GM18873 (cell line): ENCODE measurements at regions not wholly inside any gene's neighbourhood (a gene's known extent, or its start where the extent isn't known, plus 50 kb on each side); places are given as distances from the start of the nearest gene placed in this dataset.

Source experiments
- ATAC-seq: cut with Tn5 transposase; IDR thresholded peaks from one replicate; pipeline ENCODE4 v1.9.1; 2021; ENCODE audit warnings: mild to moderate bottlenecking, moderate library complexity, moderate number of reproducible peaks; ENCODE audit not compliant: unreplicated experiment, low FRiP score

DNA sequence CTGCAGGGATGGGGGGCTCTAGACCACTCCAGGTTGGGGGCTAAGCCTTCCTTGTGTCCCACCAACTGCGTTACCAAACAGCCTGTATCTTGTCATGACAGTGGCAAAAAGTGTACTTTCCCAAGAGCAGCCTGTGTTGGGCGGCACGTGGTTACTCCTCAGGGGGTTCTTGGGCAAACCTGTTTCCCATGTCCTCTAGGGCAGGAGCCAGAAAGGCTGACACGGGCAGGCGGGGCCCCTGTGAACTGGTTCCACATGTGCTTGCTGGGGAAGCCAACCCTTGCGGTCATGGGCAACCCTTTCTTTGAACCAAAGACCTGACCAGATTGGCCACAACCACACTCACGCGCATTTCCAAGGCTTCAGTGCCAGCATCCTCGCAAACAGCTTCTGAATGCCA is 228.5 kb downstream of the RBFOX3 start:
- no peak for ATAC-seq

DNA sequence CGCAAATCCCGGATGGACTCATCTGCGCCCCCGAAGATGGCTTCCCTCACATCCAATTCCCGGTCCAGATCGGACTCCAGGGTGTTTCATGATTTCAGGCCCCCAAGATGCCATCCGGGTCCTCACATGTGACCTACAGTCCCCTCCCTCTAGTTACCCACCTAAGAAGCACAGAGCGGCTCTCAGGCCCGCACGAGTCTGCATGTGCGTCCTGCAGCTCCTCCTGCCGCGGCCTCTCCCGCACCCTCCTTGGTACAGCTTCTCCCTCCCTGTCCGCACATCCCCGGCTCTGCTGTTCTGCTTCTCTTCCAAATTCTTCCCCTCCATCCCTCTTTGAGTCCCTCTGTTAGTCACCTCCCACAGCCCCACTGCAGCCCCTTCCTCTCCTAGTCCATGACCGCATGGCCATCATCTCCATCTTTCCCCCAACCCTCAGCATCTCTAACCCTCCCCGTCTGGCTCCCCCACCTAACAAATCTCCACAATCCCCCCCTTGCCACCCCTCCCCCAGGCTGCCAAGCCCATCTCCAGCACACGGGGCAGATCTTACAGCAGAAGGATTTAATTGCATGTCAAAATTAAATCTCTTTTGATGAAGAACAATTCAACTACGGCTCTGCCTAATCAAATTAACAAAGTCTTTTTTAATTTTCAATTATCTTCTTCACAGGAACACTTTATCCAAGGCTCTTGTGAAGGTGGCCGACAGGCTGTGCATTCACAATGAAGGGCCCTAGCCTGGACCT is 231.0 kb downstream of the RBFOX3 start:
- no peak for ATAC-seq

DNA sequence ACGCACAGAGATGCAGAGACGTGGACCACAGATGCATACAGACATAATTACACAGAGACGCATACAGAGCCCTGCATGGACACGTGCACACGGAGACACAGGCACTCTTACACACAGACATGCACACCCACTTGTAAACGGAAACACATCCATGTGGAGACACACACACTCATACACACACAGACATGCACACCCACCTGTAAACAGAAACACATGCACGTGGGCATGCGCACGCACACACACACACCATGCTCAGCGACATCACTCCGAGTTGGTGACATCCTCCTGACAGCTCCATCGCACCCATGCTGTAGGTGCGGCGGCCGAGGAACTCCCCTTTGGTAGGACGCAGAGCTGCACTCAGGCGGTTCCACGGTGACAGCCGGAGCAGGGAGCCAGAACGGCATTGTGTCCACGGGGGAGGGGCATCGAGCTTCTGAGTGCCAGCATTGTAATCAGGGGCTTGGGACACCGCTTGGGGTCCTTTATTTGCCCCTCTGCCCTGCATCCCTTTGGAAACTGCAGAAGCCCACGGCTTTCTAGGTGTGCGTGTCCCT is 233.5 kb downstream of the RBFOX3 start:
- no peak for ATAC-seq

DNA sequence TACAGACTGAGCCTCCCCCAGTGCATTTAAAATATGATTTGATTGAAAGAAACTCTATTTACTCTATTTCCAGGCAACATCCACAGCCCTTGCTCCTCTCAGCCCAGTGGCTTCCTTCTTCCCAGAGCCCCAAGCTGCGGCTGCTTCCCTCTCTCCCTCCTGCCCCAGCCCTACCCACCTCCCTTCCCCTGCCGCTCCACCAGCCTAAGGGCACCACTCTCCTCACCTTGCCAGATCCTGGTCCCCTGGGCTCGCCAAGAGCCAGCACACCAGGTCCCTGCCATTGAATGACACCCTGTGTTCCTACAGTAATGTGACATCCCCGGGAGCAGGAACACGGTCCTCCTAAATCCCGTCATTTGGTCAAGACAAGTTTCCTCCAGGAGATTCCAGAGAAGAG is 236.0 kb downstream of the RBFOX3 start:
- no peak for ATAC-seq

DNA sequence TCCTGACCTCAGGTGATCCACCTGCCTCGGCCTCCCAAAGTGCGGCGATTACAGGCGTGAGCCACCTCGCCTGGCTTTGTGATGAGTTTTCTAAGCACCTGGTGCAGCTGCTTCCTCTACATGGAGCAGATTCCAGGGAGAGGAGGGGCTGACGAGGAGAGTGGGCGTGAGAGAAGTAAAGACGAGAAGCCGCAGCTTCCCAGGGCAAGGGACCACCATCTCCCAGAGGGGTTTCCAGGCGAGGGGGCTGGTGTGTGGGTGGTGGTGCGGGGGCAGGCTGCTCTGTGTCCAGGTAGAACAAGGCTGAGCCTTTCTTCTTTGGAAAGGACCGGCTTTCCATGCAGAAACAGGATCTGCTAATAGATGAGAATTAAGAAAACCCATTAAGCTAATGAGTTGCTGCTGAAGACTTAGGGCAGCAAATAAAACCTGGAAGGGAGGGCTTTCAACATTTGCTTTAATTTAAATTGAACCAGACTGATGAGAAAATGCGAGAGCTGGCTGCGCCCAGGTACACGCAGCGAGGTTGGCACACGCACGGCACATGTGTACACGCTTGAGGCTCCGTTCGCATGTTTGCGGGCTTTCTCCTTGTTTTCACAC is 236.7 kb downstream of the RBFOX3 start:
- ATAC-seq = no peak

DNA sequence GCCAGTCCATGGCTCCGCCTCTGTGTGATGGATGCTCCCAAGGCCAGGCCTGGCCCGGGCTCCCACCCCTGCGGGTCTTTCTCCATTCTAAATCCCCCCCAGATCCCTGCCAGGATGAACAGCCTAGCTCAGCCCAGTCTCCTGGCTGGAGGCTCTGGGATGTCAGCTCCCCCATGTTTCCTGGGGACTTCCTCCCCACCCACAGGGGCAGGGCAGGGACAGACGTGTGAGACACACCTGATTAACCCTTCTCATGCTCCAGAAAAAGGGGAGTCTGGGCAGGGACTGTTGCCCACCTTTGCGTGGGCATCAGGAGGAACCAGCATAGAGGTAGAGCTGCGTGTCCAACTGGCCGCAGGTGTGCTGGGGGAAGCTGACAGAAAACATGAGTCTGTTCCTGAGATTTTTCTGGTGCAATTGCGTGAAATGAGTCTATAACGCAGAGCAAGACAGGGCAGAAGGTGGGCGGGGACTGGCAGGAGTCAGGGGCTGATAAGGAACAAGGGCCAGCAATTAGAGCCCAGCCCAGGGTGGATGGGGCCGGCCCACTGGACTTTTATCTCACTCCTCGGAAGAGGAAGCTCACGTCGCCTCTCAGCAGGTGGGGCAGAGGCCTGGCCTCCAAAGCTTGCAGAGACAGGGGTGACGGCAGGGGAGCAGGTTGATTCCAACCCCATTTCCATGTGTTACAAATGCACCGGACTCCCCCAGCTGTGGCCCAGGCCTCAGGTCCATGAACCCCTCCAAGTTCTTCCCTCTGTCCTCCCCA is 238.2 kb downstream of the RBFOX3 start:
- no peak for ATAC-seq

DNA sequence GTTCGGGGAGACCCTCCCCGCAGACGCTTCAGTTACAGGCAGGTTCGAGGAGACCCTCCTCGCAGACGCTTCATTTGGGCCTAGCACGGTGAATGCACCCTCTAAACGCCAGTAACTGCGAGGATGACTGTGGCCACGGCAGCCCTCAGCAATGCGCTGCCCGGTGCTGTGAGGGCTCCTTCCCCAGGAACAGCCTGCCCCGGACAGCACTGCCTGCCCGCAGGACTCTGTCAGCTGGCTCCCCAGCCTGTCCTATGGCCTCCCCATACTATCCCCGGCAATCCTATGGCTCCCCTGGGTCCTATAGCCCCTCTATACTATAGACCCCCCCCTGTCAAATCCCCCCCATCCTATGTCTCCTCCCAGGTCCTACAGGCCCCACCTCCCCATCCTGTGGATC is 238.9 kb downstream of the RBFOX3 start:
- no peak for ATAC-seq

DNA sequence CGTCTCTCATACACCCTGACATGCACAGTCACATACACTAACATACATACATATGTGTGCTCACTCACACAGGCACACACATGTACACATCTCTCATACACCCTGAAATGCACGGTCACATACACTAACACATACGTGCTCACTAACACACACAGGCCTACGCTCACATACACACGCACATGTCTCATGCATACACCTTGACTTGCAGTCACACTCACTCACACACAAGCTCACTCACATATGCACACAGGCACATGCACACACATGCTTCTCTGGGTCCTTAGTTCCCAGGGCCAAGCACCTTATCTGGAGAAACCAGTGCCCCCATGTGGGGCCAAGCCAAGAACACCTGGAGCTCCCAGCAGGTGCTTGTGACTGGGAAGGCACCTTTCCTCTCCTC is 240.3 kb downstream of the RBFOX3 start:
- no peak for ATAC-seq

DNA sequence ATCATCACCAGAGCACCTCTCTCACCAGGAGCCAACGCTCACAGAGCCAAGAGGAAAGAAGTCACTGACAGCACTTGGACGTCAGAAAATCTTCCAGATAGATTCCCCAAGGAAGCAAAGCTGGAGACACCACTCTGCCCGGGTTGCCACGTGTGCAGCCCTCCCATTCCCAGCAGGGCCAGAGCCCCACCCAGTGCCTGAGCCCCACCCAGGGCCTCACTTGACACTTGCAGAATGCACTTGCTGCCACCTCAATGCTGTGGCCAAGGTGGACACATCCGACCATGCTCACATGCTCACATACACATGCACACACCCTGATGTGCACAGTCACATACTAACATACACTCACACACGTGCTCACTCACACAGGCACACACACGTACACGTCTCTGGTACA is 240.7 kb downstream of the RBFOX3 start:
- ATAC-seq = no peak

DNA sequence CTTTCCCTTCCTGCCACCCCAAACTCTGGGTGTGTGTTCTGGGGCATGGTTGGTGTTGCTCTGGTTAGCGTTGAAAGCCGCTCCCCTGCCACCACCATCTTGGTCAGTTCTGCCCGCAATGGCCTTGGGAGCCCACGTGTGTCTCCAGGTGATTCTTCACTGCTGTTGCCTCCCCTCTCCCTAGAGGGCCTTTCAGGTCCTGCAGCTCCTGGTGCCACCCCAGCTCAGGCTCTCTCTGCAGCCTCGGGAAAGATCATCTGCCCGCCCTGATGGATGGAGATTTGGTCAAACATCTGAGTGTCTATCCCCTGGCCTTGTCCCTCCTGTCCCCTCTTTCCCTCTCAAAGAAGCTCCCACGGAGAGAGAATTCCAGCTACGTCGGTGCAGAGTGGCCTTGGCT is 241.3 kb downstream of the RBFOX3 start:
- no peak for ATAC-seq

DNA sequence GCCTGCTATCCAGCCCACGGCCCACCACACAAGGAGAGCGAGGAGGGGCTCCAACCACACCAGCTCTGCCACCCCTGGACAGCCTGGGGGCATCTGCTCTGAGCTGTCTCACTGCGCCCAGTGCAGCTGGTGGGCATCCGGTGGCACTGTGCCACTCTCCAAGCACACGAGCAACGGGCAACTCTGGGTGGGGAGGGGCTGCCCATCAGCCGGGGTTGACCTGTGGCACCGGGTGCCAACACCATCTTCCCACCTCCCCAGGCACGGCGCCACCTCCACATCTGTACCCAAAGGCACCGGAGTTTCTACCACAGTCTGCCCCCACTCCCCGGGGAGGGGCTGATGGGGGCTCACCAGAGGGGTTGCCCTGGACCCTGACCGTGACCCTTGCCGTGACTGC is 241.8 kb downstream of the RBFOX3 start:
- ATAC-seq = no peak

DNA sequence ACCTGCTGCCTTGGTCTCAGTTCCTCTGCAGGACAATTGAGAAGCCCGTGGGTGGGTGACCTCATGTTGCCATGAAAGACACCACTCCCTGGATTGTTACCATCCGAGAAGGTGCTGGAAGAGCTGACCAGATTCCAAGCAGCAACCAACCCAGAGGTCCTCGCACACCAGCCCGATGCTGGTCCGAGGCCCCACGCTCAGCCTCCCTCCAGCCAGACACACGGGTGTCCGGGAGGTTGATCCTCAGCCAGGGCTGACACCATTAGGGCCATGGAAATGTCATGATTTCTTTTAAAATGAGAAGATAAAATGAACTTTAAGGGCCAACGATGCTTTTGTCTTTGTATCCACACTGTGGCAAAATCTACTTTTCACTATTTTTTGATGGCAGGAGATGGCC is 242.3 kb downstream of the RBFOX3 start:
- ATAC-seq = no peak

DNA sequence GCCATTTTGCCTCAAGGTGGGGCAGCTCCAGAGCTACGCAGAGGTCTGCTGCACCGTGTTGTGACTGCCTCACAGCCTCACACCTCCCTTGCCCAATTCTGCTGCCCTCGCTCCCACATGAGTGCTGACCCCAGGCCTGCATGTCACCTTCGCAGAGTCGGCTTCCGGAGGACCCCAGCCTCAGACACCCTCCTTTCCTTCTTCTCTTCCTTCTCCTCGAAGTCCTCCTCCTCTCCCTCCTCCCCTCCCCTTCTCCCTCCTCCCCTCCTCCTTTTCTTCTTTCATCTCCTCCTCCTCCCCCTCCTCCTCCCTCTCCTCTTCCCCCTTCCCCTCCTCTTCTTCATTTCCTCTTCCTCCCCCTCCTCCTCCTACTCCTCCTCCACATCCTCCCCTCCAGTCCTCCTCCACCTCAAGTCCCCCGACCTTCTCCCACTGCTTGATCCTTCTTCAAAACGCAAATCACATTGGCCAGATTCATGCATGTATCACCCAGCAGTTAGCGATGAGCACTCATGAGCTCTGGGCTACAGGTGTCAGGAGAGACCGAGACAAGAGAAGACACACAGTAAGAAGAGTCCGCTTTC is 243.8 kb downstream of the RBFOX3 start:
- ATAC-seq = no peak

DNA sequence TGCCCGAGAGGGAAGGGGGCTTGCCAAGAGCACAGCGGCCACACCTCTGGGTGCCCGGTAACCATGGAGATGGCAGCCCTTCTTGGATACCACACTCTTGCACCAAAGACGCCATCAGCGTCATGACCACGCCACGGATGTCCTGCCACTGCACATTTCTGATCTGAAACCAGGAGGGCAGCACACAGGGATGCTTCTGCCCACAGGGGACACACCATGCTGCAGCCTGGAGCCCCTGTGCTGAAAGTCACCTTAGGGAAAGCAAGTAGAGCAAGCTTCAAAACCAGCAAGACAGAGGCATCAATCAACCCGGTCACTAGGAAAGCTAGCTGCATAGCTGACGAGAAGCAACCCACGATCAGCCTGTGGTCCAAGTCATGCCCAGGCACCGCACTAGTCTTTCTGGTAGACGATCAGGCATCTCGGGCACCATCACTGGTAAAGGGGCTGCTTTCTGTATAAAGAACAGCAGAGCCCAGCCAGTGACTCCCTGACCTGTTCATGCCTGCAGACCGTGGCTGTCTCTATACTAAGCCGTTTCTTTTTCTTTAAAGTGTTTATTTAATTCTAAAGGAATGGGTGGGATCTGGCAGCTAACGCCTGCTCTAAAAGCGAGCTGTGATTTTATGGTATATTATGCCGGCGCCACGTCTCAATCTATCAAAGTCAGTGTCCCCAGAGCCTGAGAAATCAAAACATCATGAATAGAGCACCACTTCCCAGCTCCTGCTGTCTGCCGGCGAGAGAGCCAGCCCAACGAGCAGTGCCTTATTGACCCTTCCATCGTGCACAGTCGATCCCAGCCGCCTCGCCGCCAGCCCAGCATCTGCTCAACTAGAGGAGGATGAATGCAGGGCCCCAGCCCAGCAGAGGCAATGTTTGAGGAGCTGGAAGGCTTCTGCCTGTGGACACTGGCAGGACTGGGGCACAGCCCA is 244.7 kb downstream of the RBFOX3 start:
- ATAC-seq = no peak

DNA sequence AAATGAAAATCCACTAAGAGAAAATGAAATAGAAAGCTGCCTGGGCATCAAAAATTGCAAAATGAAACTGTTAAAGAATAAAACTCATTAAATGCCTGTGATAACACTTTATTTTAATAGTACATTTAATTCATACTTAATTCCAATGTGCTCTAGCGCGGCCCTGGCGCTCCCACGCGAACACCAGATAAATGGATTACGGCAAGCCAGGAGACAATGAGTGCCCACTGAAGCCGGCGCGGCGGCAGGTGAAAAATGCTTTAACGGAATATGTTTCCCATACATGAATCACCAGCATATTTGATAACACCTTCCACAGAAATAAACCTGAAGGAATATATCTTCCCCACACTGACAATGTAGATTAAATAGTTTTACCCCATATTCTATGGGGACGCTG is 245.5 kb downstream of the RBFOX3 start:
- no peak for ATAC-seq

DNA sequence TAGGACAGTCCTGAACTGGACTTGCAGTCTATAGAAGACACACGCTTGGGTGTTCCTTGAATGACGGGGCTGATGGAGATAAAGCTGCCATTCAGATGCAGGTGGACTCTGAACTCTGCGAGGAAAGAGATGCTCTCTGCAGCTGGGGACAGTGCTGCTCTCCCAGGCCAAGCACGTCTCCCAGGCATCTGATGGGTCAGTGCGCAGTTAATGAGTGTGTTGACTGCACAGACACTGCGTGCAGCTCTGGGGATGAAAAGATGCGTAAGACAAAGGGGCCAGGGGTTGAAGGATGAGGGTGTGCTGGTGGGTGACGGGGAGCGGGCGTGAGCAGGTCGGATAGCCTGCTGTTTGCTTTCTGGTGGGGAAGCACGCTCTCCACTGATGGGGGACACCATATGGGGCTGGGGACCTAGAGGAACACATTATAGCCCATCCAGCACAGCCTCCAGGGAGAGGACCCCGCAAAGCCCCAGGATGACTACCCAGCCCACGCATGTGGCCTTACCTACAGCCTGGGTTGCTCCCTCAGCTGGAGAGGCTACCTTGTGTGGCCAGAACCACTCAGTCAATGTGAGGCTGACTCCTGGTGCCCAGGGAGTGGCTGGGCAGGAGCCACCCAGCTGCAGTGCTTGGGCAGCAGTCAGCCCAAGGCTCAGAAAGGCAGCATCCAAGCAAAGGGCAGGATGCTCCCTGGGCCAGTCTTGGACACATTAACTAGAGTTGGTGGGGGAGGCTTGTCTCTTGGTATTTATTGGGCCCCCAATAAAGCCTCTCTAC is 246.3 kb downstream of the RBFOX3 start:
- no peak for ATAC-seq

DNA sequence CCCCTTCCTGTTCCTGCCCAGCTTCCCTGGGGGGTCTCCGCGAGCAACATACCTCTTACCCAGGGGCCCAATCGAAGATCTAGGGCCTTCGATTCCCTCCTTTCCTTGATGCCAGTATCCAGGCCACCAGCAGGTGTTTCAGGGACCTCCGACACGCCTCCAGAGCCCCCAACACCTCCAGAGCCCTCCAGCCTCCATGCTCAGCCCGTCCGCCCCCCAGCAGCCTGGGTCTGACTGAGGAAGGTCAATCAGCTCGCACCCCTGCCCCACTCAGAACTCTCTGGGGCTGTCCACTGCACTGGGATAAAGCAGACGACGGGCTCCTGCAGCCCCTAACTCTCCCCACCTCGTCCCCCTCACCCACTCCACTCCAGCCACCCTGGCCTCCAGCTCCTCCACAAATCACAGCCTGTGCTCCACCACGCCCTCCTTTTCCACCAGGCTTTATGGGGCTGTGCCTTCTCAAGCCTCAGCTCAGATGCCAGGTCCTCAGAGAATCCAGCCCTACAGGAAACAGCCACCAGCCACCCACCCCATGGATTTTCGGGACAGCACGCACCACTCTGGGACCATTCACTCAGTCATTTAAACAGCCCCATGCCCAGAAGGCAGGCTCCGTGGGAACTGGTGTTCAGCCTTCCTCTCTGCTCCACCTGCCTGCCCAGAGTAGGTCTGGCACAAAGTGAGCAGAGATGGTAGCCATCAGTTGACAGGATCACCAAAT is 247.1 kb downstream of the RBFOX3 start:
- ATAC-seq = no peak

DNA sequence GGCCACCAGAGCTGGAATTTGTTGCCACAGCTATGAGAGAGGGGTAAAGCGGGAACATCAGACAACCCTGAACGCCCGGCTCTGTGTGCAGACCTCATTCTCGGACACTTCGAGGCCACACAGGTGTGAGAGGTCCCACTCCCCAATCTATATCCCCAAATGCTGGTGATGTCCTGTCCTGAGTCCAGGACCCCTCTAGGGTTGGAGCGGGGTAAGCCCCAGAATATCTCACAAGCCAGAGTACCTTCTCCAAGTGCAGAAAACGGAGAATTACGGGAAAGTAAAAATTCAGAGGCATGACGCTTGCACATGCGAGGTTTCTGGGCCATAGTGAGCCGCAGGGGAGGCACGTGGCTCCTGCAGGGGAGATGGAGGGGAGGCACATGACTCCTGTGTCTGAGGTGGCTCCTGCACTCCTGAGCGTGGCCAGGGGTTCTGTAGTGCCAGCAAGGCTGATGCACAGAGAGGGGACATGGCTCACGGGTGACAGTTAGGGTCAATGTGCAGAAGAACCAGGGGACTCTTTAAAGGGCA is 248.0 kb downstream of the RBFOX3 start:
- no peak for ATAC-seq
